GM12878 (cell line): ENCODE measurements at regions not wholly inside any gene's neighbourhood (a gene's known extent, or its start where the extent isn't known, plus 50 kb on each side); places are given as distances from the start of the nearest gene placed in this dataset.

ENCODE experiments used
- ATAC-seq: fragments of 200-7000 bp; cut with Tn5 transposase; 3 replicates; pipeline ENCODE4 v1.9.1; 2020; ENCODE audit warnings: mild to moderate bottlenecking, moderate library complexity
- BruUV-seq: library from RNA; stranded (reverse); fragments of 400-500 nt; replicated peaks from 2 replicates; lab custom pipeline; 2021; lab: Mats Ljungman, UMichigan
- CTCF ChIA-PET: fragments of 300-600 bp; sonication (Branson Sonifier 250); formaldehyde crosslinking; extraction: SDS; loops from one replicate; lab custom pipeline; 2021; ENCODE audit warnings: inconsistent platforms; lab: Yijun Ruan, JAX
- POLR2A ChIA-PET: fragments of 350-600 bp; formaldehyde crosslinking; extraction: SDS; loops from one replicate; lab custom pipeline; 2021; ENCODE audit warnings: inconsistent platforms; lab: Charles Lee
- RAD21 ChIA-PET: fragments of 300-600 bp; sonication (Branson Sonifier 250); formaldehyde crosslinking; loops from one replicate; lab custom pipeline; 2023; ENCODE audit warnings: antibody characterized with exemption; ENCODE audit not compliant: unreplicated experiment; lab: Charles Lee
- SMC1A ChIA-PET: fragments of 300-600 bp; sonication (Branson Sonifier 250); formaldehyde crosslinking; loops from one replicate; lab custom pipeline; 2023; ENCODE audit not compliant: unreplicated experiment, uncharacterized antibody; lab: Charles Lee
- DNase-seq: peaks from one replicate; pipeline ENCODE4 v3.0.0-alpha.2; 2011; ENCODE audit warnings: low read depth, low spot score
- FAIRE-seq: peaks from 3 replicates; lab custom pipeline; 2011; peaks lifted over from hg19 to GRCh38; lab: Jason Lieb, UNC
- H2AFZ ChIP-seq: 2 replicates; pipeline ENCODE4 v1.6.0; 2011; ENCODE audit warnings: low read depth, low read length, control low read depth; ENCODE audit not compliant: control insufficient read depth
- H3K27ac ChIP-seq: 2 replicates; pipeline ENCODE4 v1.5.1; 2011; ENCODE audit warnings: control low read depth; ENCODE audit not compliant: control insufficient read depth, insufficient read depth
- H3K27me3 ChIP-seq, 2 experiments: replicated peaks in 1 of 2; 2 replicates each; pipeline versions ENCODE4 v1.6.0 to v1.6.1; 2011; ENCODE audit warnings: low read length in 1 of 2; ENCODE audit not compliant: control insufficient read depth in 2 of 2, insufficient read depth in 2 of 2
- H3K36me3 ChIP-seq, 2 experiments: 2 replicates each; pipeline ENCODE4 v1.5.1; 2011; ENCODE audit warnings: low read length in 1 of 2; ENCODE audit not compliant: control insufficient read depth in 2 of 2, insufficient read depth in 2 of 2
- H3K4me1 ChIP-seq: 2 replicates; pipeline ENCODE4 v1.6.1; 2011; ENCODE audit warnings: mild to moderate bottlenecking, low read length, moderate library complexity, mixed read lengths; ENCODE audit not compliant: control insufficient read depth, insufficient read depth
- H3K4me2 ChIP-seq: 2 replicates; pipeline ENCODE4 v1.6.0; 2011; ENCODE audit warnings: control low read depth; ENCODE audit not compliant: control insufficient read depth, insufficient read depth
- H3K4me3 ChIP-seq: fragments of 200-600 bp; sonication (generic); 2 replicates; pipeline ENCODE4 v1.5.1; 2016
- H3K79me2 ChIP-seq: 2 replicates; pipeline ENCODE4 v1.6.0; 2011; ENCODE audit warnings: low read length; ENCODE audit not compliant: control insufficient read depth, insufficient read depth
- H3K9ac ChIP-seq: 2 replicates; pipeline ENCODE4 v1.8.0; 2011; ENCODE audit warnings: low read length, control low read depth, mixed read lengths; ENCODE audit not compliant: control insufficient read depth, insufficient read depth
- H3K9me3 ChIP-seq: replicated peaks from 3 replicates; pipeline ENCODE4 v1.5.1; 2011; ENCODE audit warnings: mild to moderate bottlenecking, low read length; ENCODE audit not compliant: control insufficient read depth, insufficient read depth
- H4K20me1 ChIP-seq: 2 replicates; pipeline ENCODE4 v1.6.0; 2011; ENCODE audit not compliant: control insufficient read depth, insufficient read depth
- CTCF ChIP-seq, 3 experiments: IDR thresholded peaks in 2 of 3; conservative IDR thresholded peaks in 1 of 3; 2 replicates each; pipeline ENCODE4 v1.5.1; 2011; ENCODE audit warnings: low read depth in 3 of 3, low read length in 3 of 3, mild to moderate bottlenecking in 3 of 3, control low read depth in 2 of 3, moderate library complexity in 2 of 3, inconsistent platforms in 1 of 3, mixed read lengths in 1 of 3; ENCODE audit not compliant: control insufficient read depth in 2 of 3, insufficient read depth in 1 of 3; ENCODE audit errors: extremely low read depth in 1 of 3
- DPF2 ChIP-seq: fragments of 450-650 bp; IDR thresholded peaks from 2 replicates; pipeline ENCODE4 v1.6.1; 2017; ENCODE audit warnings: mild to moderate bottlenecking
- NR2C1 ChIP-seq: fragments of 450-650 bp; IDR thresholded peaks from 2 replicates; pipeline ENCODE4 v1.6.1; 2017; ENCODE audit warnings: antibody characterized with exemption, mild to moderate bottlenecking, moderate library complexity
- RAD21 ChIP-seq: IDR thresholded peaks from 2 replicates; pipeline ENCODE4 v1.6.1; 2011; ENCODE audit warnings: mild to moderate bottlenecking, low read depth, low read length, moderate library complexity; ENCODE audit not compliant: insufficient read depth
- SMC3 ChIP-seq: IDR thresholded peaks from 2 replicates; pipeline ENCODE4 v1.6.1; 2011; ENCODE audit warnings: low read length, improper control_type of control experiment, borderline replicate concordance
- ZZZ3 ChIP-seq: IDR thresholded peaks from 2 replicates; pipeline ENCODE4 v1.6.1; 2011; ENCODE audit warnings: low read depth; ENCODE audit not compliant: control insufficient read depth, insufficient read length
- WGBS: methylation state at CpG from one replicate; pipeline ENCODE4 v1.1.6; 2016; ENCODE audit warnings: low lambda C conversion rate; ENCODE audit not compliant: insufficient replicate concordance, insufficient coverage; ENCODE audit errors: missing lambda C conversion rate; 5-methylcytosine and 5-hydroxymethylcytosine counted together
- in situ Hi-C: fragments of 300-500 bp; cut with MboI; formaldehyde crosslinking; loops from 9 replicates; pipeline ENCODE4 v1.14.3; 2018; ENCODE audit warnings: mixed read lengths
- intact Hi-C: fragments of 100-400 bp; cut with micrococcal nuclease; formaldehyde crosslinking; loops from one replicate; pipeline ENCODE4 v1.14.2; 2022; ENCODE audit not compliant: unreplicated experiment

- POLR2A ChIA-PET: no interaction called here
- no peak for TF ChIP-seq ZZZ3
- TF ChIP-seq RAD21: peak; percentile 37
- no peak for TF ChIP-seq NR2C1
- TF ChIP-seq SMC3: peak; percentile 16; the same call in 1 of the 2 replicates
- peak in 1 of 3 experiments; percentile 25; a peak in 1 of 6 replicates for TF ChIP-seq CTCF (IDR thresholded peaks at IDR 0.05 in 2 of 3, conservative IDR thresholded peaks at IDR 0.05 in 1 of 3; ENCODE audit: control insufficient read depth in 2 of 3, extremely low read depth in 1 of 3, insufficient read depth in 1 of 3, low read depth in 3 of 3, low read length in 3 of 3)
- no peak for TF ChIP-seq DPF2
- CTCF ChIA-PET: interaction anchor here (1.1 to 2.3 kb wide), 3 partner anchors 22 to 85 kb away, joined by 3 to 15 read pairs (median 3); no protein-coding TSS in a partner anchor
- DNase-seq (no peak), FAIRE-seq (peak; percentile 68), ATAC-seq (peak; percentile 61)
- no peak overlapping the region for H2AFZ ChIP-seq
- no peaks in the 10 kb centered on the region for H4K20me1 ChIP-seq
- H3K4me1 ChIP-seq: no peaks in the 10 kb centered on the region
- H3K79me2 ChIP-seq: no peaks in the 10 kb centered on the region
- RAD21 ChIA-PET: interaction anchor here (1.5 kb wide), 1 partner anchor 83 kb away, joined by 4 read pairs; no protein-coding TSS in a partner anchor
- H3K4me3 ChIP-seq: no peak overlapping the region
- WGBS: 14% methylated on average over 3 of the region's 3 CpGs
- no peaks in the 10 kb centered on the region for H3K9me3 ChIP-seq
- H3K27me3 ChIP-seq: peaks cover 0 to 3% of the 10 kb centered on the region in 2 experiments; a peak in 1 of 4 replicates
- no peak overlapping the region for H3K4me2 ChIP-seq
- H3K9ac ChIP-seq: no peak overlapping the region
- intact Hi-C loops: loop anchor here (2.0 kb wide), 1 partner anchor 85 kb away; no protein-coding TSS in a partner anchor
- no peak overlapping the region for H3K27ac ChIP-seq
- SMC1A ChIA-PET: interaction anchor here (1.3 to 1.4 kb wide), 2 partner anchors 16 to 86 kb away, joined by 3 to 4 read pairs; no protein-coding TSS in a partner anchor
- in situ Hi-C loops: no loop called here
- BruUV-seq: no TSS peak
- no peaks in the 10 kb centered on the region for H3K36me3 ChIP-seq
Measured at GRCh38 chr13:91162180-91162579, 185.3 kb upstream of the MIR17HG start.
